HG02884 (cell line): ENCODE measurements at regions not wholly inside any gene's neighbourhood (a gene's known extent, or its start where the extent isn't known, plus 50 kb on each side); places are given as distances from the start of the nearest gene placed in this dataset.
A peak's percentile ranks its signal among the peaks of the same experiment; 100 is the strongest.
"Not testable (repeated sequence)": the region's sequence is repeated elsewhere in the genome, so short reads cannot be mapped to it uniquely, and the experiment has no call there.

Source experiments
- ATAC-seq: cut with Tn5 transposase; IDR thresholded peaks from one replicate; pipeline ENCODE4 v1.9.1; 2021; ENCODE audit warnings: mild to moderate bottlenecking, moderate library complexity; ENCODE audit not compliant: unreplicated experiment

DNA sequence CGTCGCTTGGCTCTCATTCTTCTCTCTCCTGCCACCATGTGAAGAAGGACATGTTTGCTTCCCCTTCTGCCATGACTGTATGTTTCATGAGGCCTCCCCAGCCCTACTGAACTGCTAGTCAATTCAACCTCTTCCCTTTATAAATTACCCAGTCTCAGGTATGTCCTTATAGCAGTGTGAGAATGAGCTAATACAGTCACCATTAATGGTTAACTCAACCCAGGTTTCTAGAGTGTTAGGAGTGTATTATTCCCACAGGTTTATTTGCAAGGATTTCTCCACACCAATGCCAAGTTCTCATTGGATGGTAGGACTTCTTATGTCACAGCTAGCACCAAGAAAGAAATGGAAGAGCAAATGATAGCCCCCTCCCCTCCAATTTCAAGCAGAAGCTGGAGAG is 71.9 kb downstream of the DYNAP start:
- ATAC-seq, result no peak

DNA sequence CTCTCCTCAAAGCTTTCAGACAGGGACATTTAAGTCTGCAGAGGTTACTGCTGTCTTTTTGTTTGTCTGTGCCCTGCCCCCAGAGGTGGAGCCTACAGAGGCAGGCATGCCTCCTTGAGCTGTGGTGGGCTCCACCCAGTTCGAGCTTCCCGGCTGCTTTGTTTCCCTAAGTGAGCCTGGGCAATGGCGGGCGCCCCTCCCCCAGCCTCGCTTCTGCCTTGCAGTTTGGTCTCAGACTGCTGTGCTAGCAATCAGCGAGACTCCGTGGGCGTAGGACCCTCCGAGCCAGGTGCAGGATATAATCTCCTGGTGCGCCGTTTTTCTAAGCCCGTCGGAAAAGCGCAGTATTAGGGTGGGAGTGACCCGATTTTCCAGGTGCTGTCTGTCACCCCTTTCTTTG is 78.7 kb downstream of the DYNAP start:
- ATAC-seq, result not testable (repeated sequence)

DNA sequence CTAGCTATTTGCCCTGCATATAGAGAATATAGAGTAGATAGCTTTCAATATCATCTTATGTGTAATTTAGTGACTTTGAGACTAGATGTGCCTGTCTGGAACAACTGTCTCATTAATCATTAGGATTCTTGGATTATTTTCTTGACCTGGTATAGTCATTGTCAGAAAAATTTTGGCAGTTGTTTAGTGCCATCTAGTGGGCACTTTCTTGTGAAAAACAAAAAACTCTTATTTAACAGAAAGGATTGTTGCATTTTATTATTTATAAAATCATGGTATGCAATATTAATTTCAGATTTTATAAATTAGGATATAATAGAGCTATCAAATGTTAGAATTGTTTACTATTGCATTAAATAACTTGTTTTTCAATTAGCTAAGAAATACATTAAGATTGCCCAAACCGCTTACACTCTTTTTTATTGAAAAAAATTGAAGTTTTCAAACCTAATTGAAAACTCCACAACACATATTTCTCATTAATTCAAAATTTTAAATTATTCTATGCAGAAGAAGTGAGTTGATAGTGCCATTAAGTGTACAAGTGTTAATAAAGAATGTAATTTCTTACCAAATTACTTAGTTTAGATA is 80.3 kb downstream of the DYNAP start:
- ATAC-seq, result no peak

DNA sequence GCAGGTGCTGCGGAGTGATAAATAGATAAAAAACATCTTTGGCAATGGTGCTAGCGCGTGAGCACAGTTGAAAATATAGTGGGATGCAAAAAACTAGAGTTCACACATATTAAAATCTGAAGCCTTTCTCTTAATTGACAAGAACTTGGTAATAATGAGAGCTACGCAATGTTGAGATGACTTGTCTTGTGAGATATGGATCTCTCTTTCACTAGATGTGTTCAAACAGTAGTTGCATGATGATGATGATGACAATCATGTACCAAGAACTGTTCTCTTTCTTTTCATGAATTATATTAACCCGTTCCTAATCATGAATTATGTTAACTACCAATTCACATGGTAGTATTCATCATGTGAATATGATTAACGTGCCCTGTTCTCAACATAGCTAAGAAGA is 81.1 kb downstream of the DYNAP start:
- ATAC-seq, result no peak

DNA sequence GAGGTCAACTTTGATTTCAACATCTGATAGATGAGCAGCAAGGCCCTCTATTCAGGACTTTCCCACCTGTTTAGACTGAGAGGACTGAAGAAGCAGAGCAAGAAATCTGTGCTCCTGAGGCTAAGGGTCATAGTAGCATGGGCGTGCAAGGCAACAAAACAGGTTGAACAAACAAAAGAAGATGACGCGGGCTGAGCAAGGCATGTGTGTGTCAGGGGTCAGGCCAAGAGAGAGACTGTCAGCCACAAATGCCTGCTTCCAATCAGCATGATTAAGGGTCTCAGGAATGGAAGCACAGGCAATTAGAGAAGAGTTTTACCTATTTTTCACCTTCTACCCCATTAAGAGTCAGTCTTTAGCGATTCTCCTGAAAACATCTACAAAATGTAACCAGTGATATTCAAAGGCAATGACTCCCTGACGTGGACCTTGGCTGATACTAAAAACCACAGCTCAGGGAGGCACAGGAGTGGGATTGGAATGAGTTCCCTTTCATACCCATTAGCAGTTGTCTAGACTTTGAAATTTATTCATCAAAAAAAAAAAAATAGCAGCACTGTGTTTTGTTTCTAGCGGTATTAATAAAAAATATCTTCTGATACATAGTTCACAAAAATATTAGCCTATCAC is 81.9 kb downstream of the DYNAP start:
- no peak for ATAC-seq

DNA sequence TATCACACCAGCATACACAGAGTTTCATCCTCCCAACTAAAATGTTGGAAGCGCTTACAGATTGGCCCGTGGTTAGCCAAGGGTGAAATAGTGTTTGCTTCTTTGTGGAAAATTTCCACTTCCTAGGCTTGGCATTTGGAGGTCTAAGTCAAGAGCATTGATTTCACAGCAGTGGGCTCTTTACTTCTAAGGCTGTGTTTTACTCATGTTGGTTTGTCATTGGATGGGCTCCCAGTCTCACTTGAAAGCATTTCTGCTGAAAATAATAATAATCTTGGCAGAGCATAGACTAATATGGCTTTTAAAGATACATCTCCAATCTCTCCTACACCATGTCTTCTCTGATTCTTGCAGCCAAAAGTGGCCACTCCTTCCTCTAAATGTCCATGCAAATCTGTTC is 82.9 kb downstream of the DYNAP start:
- ATAC-seq, result no peak

DNA sequence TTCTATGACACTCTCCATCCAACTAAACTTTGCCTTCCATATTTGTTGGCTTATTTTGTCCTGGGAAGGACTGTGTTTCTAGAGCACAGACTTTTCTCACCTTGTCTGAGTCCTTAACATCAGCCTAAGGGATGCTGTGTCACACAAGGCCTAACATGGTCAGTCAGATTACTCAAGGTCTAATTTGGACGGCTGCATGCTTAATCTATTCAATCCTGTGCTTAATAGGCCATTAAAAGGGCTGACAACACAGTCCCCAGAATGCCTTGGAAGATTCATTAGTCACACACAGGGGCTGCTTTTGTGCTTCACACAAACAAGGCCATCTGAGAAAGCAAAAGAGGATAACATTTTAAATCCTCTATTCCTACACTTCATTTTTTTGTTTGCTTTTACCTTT is 84.0 kb downstream of the DYNAP start:
- ATAC-seq, result no peak

DNA sequence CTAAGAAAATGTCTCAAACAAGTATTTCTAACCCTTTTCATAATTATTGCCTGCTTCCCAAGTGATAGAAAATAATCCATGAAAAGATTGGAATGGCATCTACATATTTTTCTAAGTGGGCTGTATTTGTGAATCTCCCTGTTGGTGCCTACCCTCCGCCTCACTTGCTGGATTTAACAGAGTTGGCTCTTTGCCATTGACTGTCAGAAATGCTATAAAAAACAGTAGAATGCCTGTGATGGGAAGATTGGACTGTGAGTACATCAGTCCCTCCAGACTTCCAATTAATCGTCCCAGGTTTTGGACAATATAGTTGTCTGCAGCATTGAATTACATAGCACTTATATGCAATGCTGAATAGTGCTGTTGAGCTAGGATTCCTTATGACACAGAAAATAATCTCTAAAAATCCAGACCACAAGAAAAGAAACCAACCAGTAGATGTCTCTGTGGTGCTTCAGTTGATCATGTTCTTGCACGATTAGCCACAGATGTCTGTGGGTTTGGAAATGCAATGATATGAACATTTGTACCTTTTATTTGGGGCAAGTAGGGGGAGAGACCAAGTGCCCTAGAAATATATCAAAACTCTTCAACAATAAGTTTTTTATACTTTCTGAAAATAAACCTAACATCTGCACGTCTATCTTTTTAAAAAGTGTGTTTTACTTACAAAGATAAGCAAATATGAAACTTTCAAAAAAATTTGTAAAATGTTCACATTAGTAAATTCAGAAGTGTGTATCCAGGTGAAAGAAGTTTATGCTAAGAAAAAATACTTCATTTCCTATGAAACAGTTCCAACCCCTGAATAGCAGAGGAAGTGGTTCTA is 88.5 kb downstream of the DYNAP start:
- peak; percentile 74 for ATAC-seq

DNA sequence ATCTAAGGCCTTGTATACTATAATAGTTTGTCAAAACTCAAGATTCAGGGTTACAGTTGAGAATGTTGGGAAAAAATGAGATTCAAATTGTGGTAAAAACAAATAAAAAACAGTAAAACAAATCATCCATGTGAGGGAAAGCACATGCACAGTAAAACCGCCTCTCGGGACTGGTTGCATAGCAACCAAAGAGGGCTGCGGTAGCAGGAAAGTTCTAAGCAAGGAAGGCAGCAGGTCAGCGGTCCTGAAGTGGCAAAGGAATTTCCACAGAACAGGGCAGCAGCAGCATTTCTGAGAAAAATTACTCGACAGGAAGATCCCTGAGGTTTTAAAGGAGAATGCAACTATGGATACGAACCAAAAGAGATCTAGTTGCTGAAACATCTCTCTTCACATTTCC is 93.7 kb downstream of the DYNAP start:
- ATAC-seq, result no peak

DNA sequence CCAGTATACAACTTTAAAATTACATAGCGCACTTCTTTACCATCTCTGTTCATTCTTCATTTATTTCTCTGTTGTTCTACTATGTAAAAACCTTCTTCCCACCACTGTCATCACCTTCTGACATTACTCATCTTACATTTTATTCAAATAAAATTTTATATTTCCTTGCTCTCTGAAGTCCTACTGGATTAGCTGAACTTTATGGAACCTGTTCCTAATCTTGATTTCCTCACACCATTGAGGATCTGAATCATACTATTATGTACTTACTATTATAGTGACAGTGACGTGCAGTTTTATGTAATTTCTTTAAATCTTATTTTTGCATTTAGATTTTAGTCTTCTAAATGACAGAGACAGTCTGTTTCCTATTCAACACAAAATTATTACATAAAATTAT is 98.3 kb downstream of the DYNAP start:
- ATAC-seq, result no peak

DNA sequence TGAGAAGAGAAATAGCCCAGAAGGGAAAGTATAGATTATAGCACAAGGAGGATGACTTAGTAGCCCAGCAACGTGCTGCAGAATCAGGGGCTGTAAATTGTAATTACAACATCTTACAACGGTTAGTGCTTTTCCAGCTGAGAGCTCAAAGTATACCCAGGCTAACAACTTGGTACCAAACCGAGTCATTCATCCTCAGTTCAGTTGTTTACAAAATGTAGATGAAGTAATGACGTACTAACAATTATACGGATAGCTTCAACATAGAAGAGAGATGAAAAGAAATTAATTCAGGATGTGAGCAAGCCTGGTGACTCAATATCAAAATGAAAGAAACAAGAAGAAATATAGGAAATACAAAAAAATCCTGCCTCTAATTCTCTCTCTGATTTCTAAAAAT is 99.2 kb downstream of the DYNAP start:
- no peak for ATAC-seq

DNA sequence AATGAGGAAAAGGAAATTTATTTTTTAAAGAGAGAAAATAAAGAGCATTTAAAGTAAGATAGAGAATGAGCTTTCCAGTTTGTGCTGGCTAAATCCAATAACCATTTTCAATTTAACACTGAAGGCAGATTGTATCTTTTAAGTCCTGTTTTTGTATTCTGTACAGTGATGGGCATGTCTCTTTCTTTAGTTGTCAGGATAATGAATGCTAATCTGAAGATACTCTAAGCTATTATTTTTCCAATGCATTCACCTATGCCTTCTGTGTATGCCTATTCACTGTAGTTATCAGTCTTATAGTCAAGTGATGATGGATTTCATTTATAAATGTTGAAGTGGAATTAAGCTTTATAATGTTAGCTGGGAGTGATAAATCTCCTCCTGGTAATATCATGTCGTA is 101.4 kb downstream of the DYNAP start:
- ATAC-seq, result no peak

DNA sequence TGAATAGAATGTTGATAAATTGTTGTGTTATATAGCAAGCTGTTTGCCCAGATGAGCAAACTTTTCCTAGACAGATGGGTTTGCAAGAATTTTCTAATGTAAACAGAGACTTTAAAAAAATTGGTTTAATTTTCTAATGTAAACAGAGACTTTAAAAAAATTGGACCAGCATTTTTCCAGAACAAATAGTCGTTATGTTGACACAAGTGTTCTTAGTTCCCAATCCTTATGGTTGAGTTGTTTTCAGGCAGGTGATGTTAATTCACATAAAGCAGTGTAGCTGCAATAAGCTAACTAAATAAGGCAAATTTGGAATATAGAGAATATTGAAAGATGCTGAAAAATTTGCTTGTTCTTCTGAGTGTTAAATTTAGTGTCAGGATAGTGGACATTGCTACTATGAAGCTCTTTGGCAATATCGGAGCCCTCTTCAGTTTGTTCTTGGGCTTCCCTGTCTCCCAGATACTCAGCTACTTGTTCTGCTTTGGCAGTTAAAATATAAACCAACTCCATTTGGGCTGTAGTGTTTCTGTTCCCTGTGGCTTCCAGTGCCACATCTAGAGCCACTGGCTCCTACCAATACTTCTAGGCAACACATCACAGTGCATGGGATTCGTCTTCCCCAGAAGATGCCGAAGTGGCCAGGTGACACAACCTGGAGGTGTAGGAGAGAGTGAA is 105.7 kb downstream of the DYNAP start:
- ATAC-seq, result no peak

DNA sequence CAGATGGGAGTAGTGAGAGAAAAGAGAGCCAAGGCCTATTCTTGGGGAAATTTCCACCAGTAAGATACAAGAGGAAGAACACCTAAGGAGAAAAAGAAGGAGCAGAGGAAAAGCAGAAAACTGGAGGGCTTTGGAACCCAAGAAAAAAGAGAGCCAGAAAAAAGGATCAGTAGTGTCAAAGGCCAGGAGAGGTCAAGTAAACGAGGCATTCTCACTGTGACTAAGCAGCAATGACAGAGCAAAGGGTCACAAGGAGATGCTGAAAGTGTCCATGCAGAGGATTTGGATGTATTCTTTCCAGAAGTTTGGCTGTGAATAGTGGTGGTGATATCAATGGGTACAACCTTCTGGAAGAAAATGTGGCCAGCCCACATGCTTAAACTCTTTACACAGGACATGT is 109.5 kb downstream of the DYNAP start:
- ATAC-seq, result no peak

DNA sequence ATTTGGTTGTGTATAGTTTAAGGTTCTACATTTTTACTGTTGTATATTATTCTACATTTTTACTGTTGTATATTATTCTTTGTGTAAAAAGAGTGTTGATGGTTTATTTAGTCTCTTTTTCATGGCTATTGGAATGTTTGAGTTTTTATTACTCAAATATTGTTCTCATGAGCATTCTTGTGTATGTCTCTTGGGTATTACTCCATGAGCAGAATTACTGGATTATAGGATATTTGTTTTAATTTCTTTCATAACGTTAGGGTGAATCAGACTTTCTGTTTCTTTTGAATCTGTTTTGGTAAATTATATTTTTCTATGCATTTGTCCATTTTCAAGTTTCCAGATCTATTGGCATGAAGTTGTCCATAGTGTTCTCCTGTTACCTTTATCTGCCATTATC is 111.6 kb downstream of the DYNAP start:
- ATAC-seq, result no peak

DNA sequence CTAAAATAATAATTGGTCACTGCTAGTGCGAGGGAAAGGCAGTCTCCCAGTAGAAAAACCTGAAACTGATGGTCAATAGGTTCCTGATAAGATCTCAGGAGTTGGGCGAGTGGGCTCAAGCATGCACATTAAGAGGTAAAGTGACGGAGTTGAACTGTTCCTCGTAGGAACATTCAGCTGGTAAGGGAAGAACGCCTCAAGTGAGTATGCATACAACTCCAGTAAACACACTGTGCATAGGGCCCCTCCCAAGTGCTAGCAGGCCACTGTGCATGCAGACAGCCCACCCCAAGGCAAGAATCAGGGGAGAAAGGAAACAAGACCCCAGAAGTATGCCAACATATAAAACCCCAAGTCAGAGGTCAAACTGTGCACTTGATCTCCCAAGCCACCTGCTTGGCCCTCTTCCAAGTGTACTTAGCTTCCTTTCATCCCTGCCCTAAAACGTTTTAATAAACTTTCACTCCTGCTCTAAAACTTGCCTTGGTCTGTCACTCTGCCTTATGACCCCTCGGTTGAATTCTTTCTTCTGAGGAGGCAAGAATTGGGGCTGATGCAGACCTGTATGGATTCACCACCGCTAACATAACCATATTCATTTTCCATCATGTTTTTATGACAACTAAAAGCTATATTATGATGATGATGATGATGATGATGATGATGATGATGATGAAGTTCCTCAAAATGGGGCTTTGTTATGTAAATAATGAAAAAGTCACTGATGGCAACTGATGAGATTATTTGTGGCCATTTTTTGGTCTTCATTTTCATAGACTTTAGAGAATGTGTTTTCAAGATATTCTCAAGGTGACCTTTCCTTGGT is 118.0 kb upstream of the RAB27B start:
- ATAC-seq, result no peak

DNA sequence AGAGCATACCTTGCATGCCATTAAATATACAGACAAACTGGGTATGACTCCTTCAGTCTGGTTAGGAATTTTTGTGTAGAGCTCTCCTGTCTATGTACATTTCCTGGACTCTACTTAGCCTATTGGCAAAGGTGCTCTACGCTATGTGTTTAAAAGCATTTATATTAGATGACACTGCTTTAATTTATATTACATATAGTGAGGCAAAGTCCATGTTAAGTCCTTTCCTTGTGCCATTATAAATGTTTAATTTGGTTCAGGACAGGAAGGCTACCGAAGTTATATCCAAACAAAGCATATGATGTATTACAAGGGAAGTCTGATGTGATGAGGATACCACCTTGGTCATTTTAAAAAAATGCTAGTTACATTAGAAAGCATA is 117.4 kb upstream of the RAB27B start:
- no peak for ATAC-seq

DNA sequence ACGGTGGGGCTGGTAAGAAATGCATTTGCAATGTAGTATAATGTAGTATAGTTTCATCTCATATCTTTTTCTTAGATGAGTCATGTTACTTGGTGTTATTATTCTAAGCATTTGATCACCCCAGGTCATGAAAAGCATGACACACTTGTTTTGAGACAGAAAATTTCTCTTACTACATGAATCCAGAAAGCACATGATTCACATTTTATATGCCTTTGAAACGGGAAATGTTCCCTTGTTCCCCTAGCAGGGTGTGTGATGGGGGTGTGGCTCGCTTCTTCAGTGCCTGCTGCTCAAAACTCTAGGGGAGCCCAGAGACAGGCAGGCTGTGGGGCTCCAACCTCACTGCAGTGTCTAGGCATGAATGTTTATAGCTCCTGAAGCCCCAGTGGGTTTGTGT is 116.0 kb upstream of the RAB27B start:
- ATAC-seq, result no peak

DNA sequence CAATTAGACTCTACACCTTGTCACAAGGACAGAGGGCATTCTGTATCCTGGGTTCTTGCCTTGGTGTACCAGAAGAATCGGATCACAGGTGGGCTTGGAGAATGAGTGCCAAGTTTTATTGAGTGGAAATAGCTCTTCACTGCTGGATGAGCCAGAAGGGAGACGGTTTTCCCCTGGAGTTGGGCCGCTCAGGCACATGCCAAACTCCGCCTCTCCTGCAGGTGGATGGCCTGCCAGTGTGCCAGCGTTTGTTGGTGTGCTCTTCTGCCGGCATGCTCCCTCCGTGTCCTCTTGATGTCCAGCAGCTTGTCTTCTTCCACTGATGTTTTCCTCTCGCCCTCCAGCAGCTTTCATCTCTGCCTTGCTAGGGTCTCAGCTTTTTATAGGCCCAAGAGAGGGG is 115.5 kb upstream of the RAB27B start:
- ATAC-seq, result no peak

DNA sequence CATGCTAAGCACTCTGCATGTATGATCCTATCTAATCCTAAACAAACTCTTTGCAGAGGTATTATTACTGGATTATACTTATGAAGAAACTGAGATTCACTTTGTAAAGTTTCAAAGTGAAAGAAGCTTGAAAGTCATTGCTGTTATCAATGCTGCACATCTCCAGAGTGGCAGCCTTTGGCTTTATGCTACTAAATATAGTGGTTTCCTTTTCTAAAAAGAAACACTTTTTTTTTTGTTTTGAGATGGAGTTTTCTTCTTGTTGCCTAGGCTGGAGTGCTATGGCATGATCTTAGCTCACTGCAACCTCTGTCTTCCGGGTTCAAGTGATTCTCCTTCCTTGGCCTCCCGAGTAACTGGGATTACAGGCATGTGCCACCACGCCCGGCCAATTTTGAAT is 114.9 kb upstream of the RAB27B start:
- no peak for ATAC-seq

DNA sequence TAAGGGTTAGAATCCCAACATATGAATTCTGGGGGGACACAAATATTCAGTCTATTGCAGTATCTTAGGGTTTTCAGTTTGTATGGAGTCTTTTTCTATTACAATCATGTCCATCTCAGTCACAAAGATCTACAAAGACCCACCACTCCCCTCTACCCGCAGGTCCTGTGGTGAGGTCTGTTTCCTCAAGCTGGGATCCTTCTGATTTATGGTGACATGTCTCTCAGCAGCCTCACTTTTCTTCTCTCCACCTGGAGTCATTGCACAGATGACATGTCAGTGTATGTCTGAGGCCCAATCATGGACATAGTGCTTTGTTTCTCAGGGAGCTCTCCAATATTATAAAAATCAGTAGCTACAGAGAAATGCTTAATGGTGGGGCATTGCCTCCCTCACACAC is 113.4 kb upstream of the RAB27B start:
- no peak for ATAC-seq
